Muscle layer of colon (tissue), 2 donors: ENCODE measurements at regions not wholly inside any gene's neighbourhood (a gene's known extent, or its start where the extent isn't known, plus 50 kb on each side); places are given as distances from the start of the nearest gene placed in this dataset.

Experiments
- H3K27ac ChIP-seq: one replicate; pipeline ENCODE4 v1.7.0; 2013; ENCODE audit warnings: low read depth, mild to moderate bottlenecking, low read length, moderate library complexity
- H3K27me3 ChIP-seq, 2 donors: one replicate each; pipeline ENCODE4 v1.7.0; 2013; ENCODE audit warnings: low read length in 2 of 2, mild to moderate bottlenecking in 2 of 2; ENCODE audit not compliant: insufficient read depth in 2 of 2, control insufficient read depth in 1 of 2
- H3K36me3 ChIP-seq: one replicate; pipeline ENCODE4 v1.7.0; 2013; ENCODE audit warnings: mild to moderate bottlenecking, low read length; ENCODE audit not compliant: insufficient read depth
- H3K4me1 ChIP-seq: one replicate; pipeline ENCODE4 v1.7.0; 2013; ENCODE audit warnings: mild to moderate bottlenecking, low read length; ENCODE audit not compliant: insufficient read depth
- H3K4me3 ChIP-seq, 2 donors: one replicate each; pipeline ENCODE4 v1.7.0; 2013; ENCODE audit warnings: low read length in 2 of 2, low read depth in 1 of 2, mild to moderate bottlenecking in 1 of 2, moderate library complexity in 1 of 2
- H3K9ac ChIP-seq: one replicate; pipeline ENCODE4 v1.7.0; 2013; ENCODE audit warnings: low read length
- H3K9me3 ChIP-seq: one replicate; pipeline ENCODE4 v1.7.0; 2013; ENCODE audit warnings: mild to moderate bottlenecking, low read length
- donor health status: abdominal sarcoma.
- donor health status: Adenocarcinoma of cecum.

GRCh38 chr6:100237821-100238220 lies 226.9 kb downstream of the SIM1 start:
- Histone ChIP-seq H3K4me1 (no peaks in the 10 kb centered on the region), H3K36me3 (no peaks in the 10 kb centered on the region), H3K27ac (no peak overlapping the region), H3K4me3 (no peak overlapping the region), H3K9me3 (no peaks in the 10 kb centered on the region), H3K27me3 (no peaks in the 10 kb centered on the region), H3K9ac (no peak overlapping the region)

- no peaks in the 10 kb centered on the region for H3K9me3 ChIP-seq
- H3K27ac ChIP-seq = no peak overlapping the region
- no peak overlapping the region for H3K9ac ChIP-seq
- H3K27me3 ChIP-seq = no peaks in the 10 kb centered on the region
- H3K36me3 ChIP-seq = no peaks in the 10 kb centered on the region
- H3K4me1 ChIP-seq = no peaks in the 10 kb centered on the region
- H3K4me3 ChIP-seq = no peak overlapping the region
Measured at GRCh38 chr6:100236389-100236788, 228.3 kb downstream of the SIM1 start.

GRCh38 chr6:100235631-100236030 lies 229.1 kb downstream of the SIM1 start:
- Histone ChIP-seq H3K9me3 (no peaks in the 10 kb centered on the region), H3K27ac (no peak overlapping the region), H3K27me3 (no peaks in the 10 kb centered on the region), H3K36me3 (no peaks in the 10 kb centered on the region), H3K4me3 (no peak overlapping the region), H3K4me1 (no peaks in the 10 kb centered on the region), H3K9ac (no peak overlapping the region)

GRCh38 chr6:100234625-100235024 lies 230.1 kb downstream of the SIM1 start:
- Histone ChIP-seq H3K27ac (no peak overlapping the region), H3K36me3 (no peaks in the 10 kb centered on the region), H3K9ac (no peak overlapping the region), H3K4me1 (no peaks in the 10 kb centered on the region), H3K27me3 (no peaks in the 10 kb centered on the region), H3K4me3 (no peak overlapping the region), H3K9me3 (no peaks in the 10 kb centered on the region)

GRCh38 chr6:100232781-100233573 lies 231.7 kb downstream of the SIM1 start:
- Histone ChIP-seq H3K9me3 (no peaks in the 10 kb centered on the region), H3K4me1 (no peaks in the 10 kb centered on the region), H3K27me3 (no peaks in the 10 kb centered on the region), H3K9ac (no peak overlapping the region), H3K27ac (no peak overlapping the region), H3K36me3 (no peaks in the 10 kb centered on the region), H3K4me3 (no peak overlapping the region)

GRCh38 chr6:100230953-100231316 lies 233.8 kb downstream of the SIM1 start:
- H3K9ac ChIP-seq = no peak overlapping the region
- H3K27ac ChIP-seq = no peak overlapping the region
- H3K36me3 ChIP-seq = no peaks in the 10 kb centered on the region
- no peaks in the 10 kb centered on the region for H3K9me3 ChIP-seq
- no peaks in the 10 kb centered on the region for H3K4me1 ChIP-seq
- no peaks in the 10 kb centered on the region for H3K27me3 ChIP-seq
- H3K4me3 ChIP-seq = no peak overlapping the region

- H3K36me3 ChIP-seq = no peaks in the 10 kb centered on the region
- no peak overlapping the region for H3K9ac ChIP-seq
- no peak overlapping the region for H3K27ac ChIP-seq
- no peaks in the 10 kb centered on the region for H3K4me1 ChIP-seq
- no peak overlapping the region for H3K4me3 ChIP-seq
- no peaks in the 10 kb centered on the region for H3K9me3 ChIP-seq
- no peaks in the 10 kb centered on the region for H3K27me3 ChIP-seq
Measured at GRCh38 chr6:100230115-100230952, 234.4 kb downstream of the SIM1 start.

GRCh38 chr6:100229512-100229911 lies 235.2 kb downstream of the SIM1 start:
- Histone ChIP-seq H3K27me3 (no peaks in the 10 kb centered on the region), H3K9ac (no peak overlapping the region), H3K9me3 (no peaks in the 10 kb centered on the region), H3K4me1 (no peaks in the 10 kb centered on the region), H3K4me3 (peak overlapping the region in 1 of 2 donors; percentile 38), H3K27ac (no peak overlapping the region), H3K36me3 (no peaks in the 10 kb centered on the region)

GRCh38 chr6:100228834-100229441 lies 234.9 kb upstream of the MCHR2 start:
- H3K9ac ChIP-seq = no peak overlapping the region
- no peak overlapping the region for H3K27ac ChIP-seq
- H3K4me3 ChIP-seq = peak overlapping the region; percentile 38 to 46
- no peaks in the 10 kb centered on the region for H3K4me1 ChIP-seq
- H3K9me3 ChIP-seq = no peaks in the 10 kb centered on the region
- no peaks in the 10 kb centered on the region for H3K27me3 ChIP-seq
- no peaks in the 10 kb centered on the region for H3K36me3 ChIP-seq

GRCh38 chr6:100228437-100228833 lies 234.4 kb upstream of the MCHR2 start:
- Histone ChIP-seq H3K27ac (no peak overlapping the region), H3K4me1 (no peaks in the 10 kb centered on the region), H3K9ac (no peak overlapping the region)

GRCh38 chr6:100226811-100227210 lies 232.8 kb upstream of the MCHR2 start:
- no peak overlapping the region for H3K4me3 ChIP-seq
- H3K36me3 ChIP-seq = no peaks in the 10 kb centered on the region
- H3K27me3 ChIP-seq = no peaks in the 10 kb centered on the region
- H3K27ac ChIP-seq = no peak overlapping the region
- no peaks in the 10 kb centered on the region for H3K9me3 ChIP-seq
- H3K4me1 ChIP-seq = no peaks in the 10 kb centered on the region
- no peak overlapping the region for H3K9ac ChIP-seq

More at GRCh38 chr6:100228437-100228833, 234.4 kb upstream of the MCHR2 start:
- no peaks in the 10 kb centered on the region for H3K36me3 ChIP-seq
- no peaks in the 10 kb centered on the region for H3K9me3 ChIP-seq
- H3K4me3 ChIP-seq = peak overlapping the region in 1 of 2 donors; percentile 46
- H3K27me3 ChIP-seq = no peaks in the 10 kb centered on the region
